GM23338 (cell line): ENCODE measurements at regions not wholly inside any gene's neighbourhood (a gene's known extent, or its start where the extent isn't known, plus 50 kb on each side); places are given as distances from the start of the nearest gene placed in this dataset.

Experiments
- ATAC-seq: fragments of 200-7000 bp; cut with Tn5 transposase; 3 replicates; pipeline ENCODE4 v1.9.1; 2020
- DNase-seq: peaks from one replicate; pipeline ENCODE4 v3.0.0-alpha.2; 2015; ENCODE audit warnings: low spot score
- H2AFZ ChIP-seq: fragments of 200-600 bp; sonication (generic); 2 replicates; pipeline ENCODE4 v1.8.0; 2016; ENCODE audit warnings: antibody characterized with exemption, mild to moderate bottlenecking, moderate library complexity
- H3F3A ChIP-seq: fragments of 200-600 bp; sonication (generic); replicated peaks from 2 replicates; pipeline ENCODE4 v1.8.0; 2017; ENCODE audit warnings: antibody characterized with exemption, mixed run types, low read depth
- H3K27ac ChIP-seq: fragments of 200-600 bp; sonication (generic); 2 replicates; pipeline ENCODE4 v1.6.1; 2016; ENCODE audit warnings: low read depth
- H3K27me3 ChIP-seq: fragments of 200-600 bp; sonication (generic); 2 replicates; pipeline ENCODE4 v1.8.0; 2016; ENCODE audit warnings: mild to moderate bottlenecking, mixed run types, moderate library complexity; ENCODE audit not compliant: insufficient read depth
- H3K36me3 ChIP-seq: fragments of 200-600 bp; sonication (generic); 2 replicates; pipeline ENCODE4 v1.8.0; 2016; ENCODE audit warnings: mild to moderate bottlenecking; ENCODE audit not compliant: insufficient read depth
- H3K4me1 ChIP-seq: fragments of 200-600 bp; sonication (generic); 2 replicates; pipeline ENCODE4 v1.8.0; 2016; ENCODE audit warnings: mild to moderate bottlenecking, moderate library complexity; ENCODE audit not compliant: insufficient read depth
- H3K4me2 ChIP-seq: fragments of 200-600 bp; sonication (generic); 2 replicates; pipeline ENCODE4 v1.7.1; 2017; ENCODE audit warnings: mixed run types
- H3K4me3 ChIP-seq: fragments of 200-600 bp; sonication (generic); 2 replicates; pipeline ENCODE4 v1.6.1; 2016; ENCODE audit warnings: mixed run types
- H3K79me2 ChIP-seq: fragments of 200-600 bp; sonication (generic); replicated peaks from 2 replicates; pipeline ENCODE4 v1.8.0; 2017; ENCODE audit warnings: mild to moderate bottlenecking; ENCODE audit not compliant: insufficient read depth
- H3K9me2 ChIP-seq: fragments of 200-600 bp; sonication (generic); 2 replicates; pipeline ENCODE4 v1.8.0; 2017; ENCODE audit not compliant: insufficient read depth
- H4K20me1 ChIP-seq: fragments of 200-600 bp; sonication (generic); replicated peaks from 2 replicates; pipeline ENCODE4 v1.8.0; 2017; ENCODE audit warnings: mild to moderate bottlenecking; ENCODE audit not compliant: insufficient read depth
- H3K27ac Mint-ChIP-seq: 2 replicates; pipeline ENCODE4 v1.8.0; 2020; ENCODE audit warnings: inconsistent platforms, mild to moderate bottlenecking, moderate library complexity, mixed read lengths
- H3K27me3 Mint-ChIP-seq: 3 replicates; pipeline ENCODE4 v1.8.0; 2022; ENCODE audit warnings: low read depth, mild to moderate bottlenecking, moderate library complexity, mixed read lengths, inconsistent platforms; ENCODE audit not compliant: insufficient read depth, poor library complexity
- H3K36me3 Mint-ChIP-seq: 3 replicates; pipeline ENCODE4 v1.8.0; 2021; ENCODE audit warnings: low read depth, mild to moderate bottlenecking, inconsistent platforms, moderate library complexity, mixed read lengths
- H3K4me1 Mint-ChIP-seq: 3 replicates; pipeline ENCODE4 v1.8.0; 2020; ENCODE audit warnings: mild to moderate bottlenecking, inconsistent platforms, mixed read lengths
- H3K4me3 Mint-ChIP-seq: 3 replicates; pipeline ENCODE4 v1.8.0; 2021; ENCODE audit warnings: moderate library complexity, mild to moderate bottlenecking, inconsistent platforms, mixed read lengths
- H3K9me3 Mint-ChIP-seq: 3 replicates; pipeline ENCODE4 v1.8.0; 2020; ENCODE audit warnings: moderate library complexity, mild to moderate bottlenecking, inconsistent platforms, mixed read lengths
- CREB1 ChIP-seq: fragments of 250-450 bp; sonication (Bioruptor Pico); IDR thresholded peaks from 2 replicates; pipeline ENCODE4 v1.5.0; 2020; ENCODE audit warnings: low read depth, mild to moderate bottlenecking, moderate library complexity
- ETS1 ChIP-seq: IDR thresholded peaks from 2 replicates; pipeline ENCODE4 v1.6.1; 2016; ENCODE audit warnings: antibody characterized with exemption
- EZH2 ChIP-seq: fragments of 200-600 bp; sonication (generic); IDR thresholded peaks from one replicate; pipeline ENCODE4 v1.8.0; 2017; ENCODE audit warnings: antibody characterized with exemption, mild to moderate bottlenecking, low read depth; ENCODE audit not compliant: unreplicated experiment
- EZH2phosphoT487 ChIP-seq: fragments of 200-600 bp; sonication (generic); IDR thresholded peaks from one replicate; pipeline ENCODE4 v1.8.1; 2018; ENCODE audit warnings: antibody characterized with exemption; ENCODE audit not compliant: unreplicated experiment
- JUNB ChIP-seq: IDR thresholded peaks from one replicate; pipeline ENCODE4 v1.6.1; 2016; ENCODE audit warnings: antibody characterized with exemption; ENCODE audit not compliant: unreplicated experiment
- NANOG ChIP-seq: IDR thresholded peaks from 2 replicates; pipeline ENCODE4 v1.6.1; 2016; ENCODE audit warnings: antibody characterized with exemption, borderline replicate concordance
- POLR2AphosphoS5 ChIP-seq: IDR thresholded peaks from 2 replicates; pipeline ENCODE4 v1.6.1; 2016; ENCODE audit warnings: antibody characterized with exemption, low read depth
- REST ChIP-seq: IDR thresholded peaks from one replicate; pipeline ENCODE4 v1.6.1; 2018; ENCODE audit warnings: antibody characterized with exemption; ENCODE audit not compliant: unreplicated experiment
- STAT1 ChIP-seq: IDR thresholded peaks from one replicate; pipeline ENCODE4 v1.6.1; 2016; ENCODE audit warnings: antibody characterized with exemption; ENCODE audit not compliant: unreplicated experiment
- ZNF114 ChIP-seq: fragments of 250-450 bp; sonication (Bioruptor Pico); IDR thresholded peaks from 2 replicates; pipeline ENCODE4 v1.5.0; 2020; ENCODE audit warnings: mild to moderate bottlenecking, moderate library complexity
- ZNF331 ChIP-seq: fragments of 250-450 bp; sonication (Bioruptor Pico); IDR thresholded peaks from 2 replicates; pipeline ENCODE4 v1.5.0; 2020; ENCODE audit warnings: low read depth, mild to moderate bottlenecking, moderate library complexity
- TF ChIP-seq, protein P1 (sequence below): fragments of 250-450 bp; sonication (Bioruptor Pico); IDR thresholded peaks from 2 replicates; pipeline ENCODE4 v1.5.0; 2020; ENCODE audit warnings: mild to moderate bottlenecking, moderate library complexity
- TF ChIP-seq, protein P2 (sequence below), 2 experiments: fragments of 200-600 bp in 1 of 2; sonication (generic) in 1 of 2; conservative IDR thresholded peaks; 2 replicates each; pipeline versions ENCODE4 v1.5.1 to v1.6.1; 2016 to 2017; ENCODE audit warnings: antibody characterized with exemption in 2 of 2, low read depth in 2 of 2, mild to moderate bottlenecking in 2 of 2, moderate library complexity in 1 of 2

GRCh38 chr11:57073128-57073527 lies 84.4 kb downstream of the OR5AK2 start:
- no peaks in the 10 kb centered on the region for H3K79me2 ChIP-seq
- DNase-seq (no peak), ATAC-seq (no peak)
- H3K4me2 ChIP-seq, result no peak overlapping the region
- no peak overlapping the region for H3K4me3 ChIP-seq
- 0 out of 2 replicates have a peak, but pooled peaks cover 5% of the 10 kb centered on the region for H3K9me2 ChIP-seq
- no peak overlapping the region for H2AFZ ChIP-seq
- Mint-ChIP-seq H3K27ac (no peak overlapping the region), H3K9me3 (no peaks in the 10 kb centered on the region; the same call in 2 of the 3 replicates), H3K36me3 (peaks cover 2% of the 10 kb centered on the region; the same call in 1 of the 3 replicates), H3K4me3 (no peak overlapping the region), H3K4me1 (no peaks in the 10 kb centered on the region), H3K27me3 (no peaks in the 10 kb centered on the region)
- no peaks in the 10 kb centered on the region for H3K27me3 ChIP-seq
- H3K27ac ChIP-seq, result no peak overlapping the region
- H3F3A ChIP-seq, result no peaks in the 10 kb centered on the region
- H4K20me1 ChIP-seq, result no peaks in the 10 kb centered on the region
- TF ChIP-seq REST (no peak), CREB1 (no peak), STAT1 (no peak), NANOG (no peak), ZNF331 (no peak), JUNB (no peak), POLR2AphosphoS5 (no peak), EZH2 (no peak), ETS1 (no peak), ZNF114 (no peak), EZH2phosphoT487 (no peak)
- TF ChIP-seq, protein P1, sequence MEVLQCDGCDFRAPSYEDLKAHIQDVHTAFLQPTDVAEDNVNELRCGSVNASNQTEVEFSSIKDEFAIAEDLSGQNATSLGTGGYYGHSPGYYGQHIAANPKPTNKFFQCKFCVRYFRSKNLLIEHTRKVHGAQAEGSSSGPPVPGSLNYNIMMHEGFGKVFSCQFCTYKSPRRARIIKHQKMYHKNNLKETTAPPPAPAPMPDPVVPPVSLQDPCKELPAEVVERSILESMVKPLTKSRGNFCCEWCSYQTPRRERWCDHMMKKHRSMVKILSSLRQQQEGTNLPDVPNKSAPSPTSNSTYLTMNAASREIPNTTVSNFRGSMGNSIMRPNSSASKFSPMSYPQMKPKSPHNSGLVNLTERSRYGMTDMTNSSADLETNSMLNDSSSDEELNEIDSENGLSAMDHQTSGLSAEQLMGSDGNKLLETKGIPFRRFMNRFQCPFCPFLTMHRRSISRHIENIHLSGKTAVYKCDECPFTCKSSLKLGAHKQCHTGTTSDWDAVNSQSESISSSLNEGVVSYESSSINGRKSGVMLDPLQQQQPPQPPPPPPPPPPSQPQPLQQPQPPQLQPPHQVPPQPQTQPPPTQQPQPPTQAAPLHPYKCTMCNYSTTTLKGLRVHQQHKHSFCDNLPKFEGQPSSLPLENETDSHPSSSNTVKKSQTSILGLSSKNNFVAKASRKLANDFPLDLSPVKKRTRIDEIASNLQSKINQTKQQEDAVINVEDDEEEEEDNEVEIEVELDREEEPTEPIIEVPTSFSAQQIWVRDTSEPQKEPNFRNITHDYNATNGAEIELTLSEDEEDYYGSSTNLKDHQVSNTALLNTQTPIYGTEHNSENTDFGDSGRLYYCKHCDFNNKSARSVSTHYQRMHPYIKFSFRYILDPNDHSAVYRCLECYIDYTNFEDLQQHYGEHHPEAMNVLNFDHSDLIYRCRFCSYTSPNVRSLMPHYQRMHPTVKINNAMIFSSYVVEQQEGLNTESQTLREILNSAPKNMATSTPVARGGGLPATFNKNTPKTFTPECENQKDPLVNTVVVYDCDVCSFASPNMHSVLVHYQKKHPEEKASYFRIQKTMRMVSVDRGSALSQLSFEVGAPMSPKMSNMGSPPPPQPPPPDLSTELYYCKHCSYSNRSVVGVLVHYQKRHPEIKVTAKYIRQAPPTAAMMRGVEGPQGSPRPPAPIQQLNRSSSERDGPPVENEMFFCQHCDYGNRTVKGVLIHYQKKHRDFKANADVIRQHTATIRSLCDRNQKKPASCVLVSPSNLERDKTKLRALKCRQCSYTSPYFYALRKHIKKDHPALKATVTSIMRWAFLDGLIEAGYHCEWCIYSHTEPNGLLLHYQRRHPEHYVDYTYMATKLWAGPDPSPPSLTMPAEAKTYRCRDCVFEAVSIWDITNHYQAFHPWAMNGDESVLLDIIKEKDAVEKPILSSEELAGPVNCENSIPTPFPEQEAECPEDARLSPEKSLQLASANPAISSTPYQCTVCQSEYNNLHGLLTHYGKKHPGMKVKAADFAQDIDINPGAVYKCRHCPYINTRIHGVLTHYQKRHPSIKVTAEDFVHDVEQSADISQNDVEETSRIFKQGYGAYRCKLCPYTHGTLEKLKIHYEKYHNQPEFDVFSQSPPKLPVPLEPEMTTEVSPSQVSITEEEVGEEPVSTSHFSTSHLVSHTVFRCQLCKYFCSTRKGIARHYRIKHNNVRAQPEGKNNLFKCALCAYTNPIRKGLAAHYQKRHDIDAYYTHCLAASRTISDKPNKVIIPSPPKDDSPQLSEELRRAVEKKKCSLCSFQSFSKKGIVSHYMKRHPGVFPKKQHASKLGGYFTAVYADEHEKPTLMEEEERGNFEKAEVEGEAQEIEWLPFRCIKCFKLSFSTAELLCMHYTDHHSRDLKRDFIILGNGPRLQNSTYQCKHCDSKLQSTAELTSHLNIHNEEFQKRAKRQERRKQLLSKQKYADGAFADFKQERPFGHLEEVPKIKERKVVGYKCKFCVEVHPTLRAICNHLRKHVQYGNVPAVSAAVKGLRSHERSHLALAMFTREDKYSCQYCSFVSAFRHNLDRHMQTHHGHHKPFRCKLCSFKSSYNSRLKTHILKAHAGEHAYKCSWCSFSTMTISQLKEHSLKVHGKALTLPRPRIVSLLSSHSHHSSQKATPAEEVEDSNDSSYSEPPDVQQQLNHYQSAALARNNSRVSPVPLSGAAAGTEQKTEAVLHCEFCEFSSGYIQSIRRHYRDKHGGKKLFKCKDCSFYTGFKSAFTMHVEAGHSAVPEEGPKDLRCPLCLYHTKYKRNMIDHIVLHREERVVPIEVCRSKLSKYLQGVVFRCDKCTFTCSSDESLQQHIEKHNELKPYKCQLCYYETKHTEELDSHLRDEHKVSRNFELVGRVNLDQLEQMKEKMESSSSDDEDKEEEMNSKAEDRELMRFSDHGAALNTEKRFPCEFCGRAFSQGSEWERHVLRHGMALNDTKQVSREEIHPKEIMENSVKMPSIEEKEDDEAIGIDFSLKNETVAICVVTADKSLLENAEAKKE, result no peak
- TF ChIP-seq, protein P2, sequence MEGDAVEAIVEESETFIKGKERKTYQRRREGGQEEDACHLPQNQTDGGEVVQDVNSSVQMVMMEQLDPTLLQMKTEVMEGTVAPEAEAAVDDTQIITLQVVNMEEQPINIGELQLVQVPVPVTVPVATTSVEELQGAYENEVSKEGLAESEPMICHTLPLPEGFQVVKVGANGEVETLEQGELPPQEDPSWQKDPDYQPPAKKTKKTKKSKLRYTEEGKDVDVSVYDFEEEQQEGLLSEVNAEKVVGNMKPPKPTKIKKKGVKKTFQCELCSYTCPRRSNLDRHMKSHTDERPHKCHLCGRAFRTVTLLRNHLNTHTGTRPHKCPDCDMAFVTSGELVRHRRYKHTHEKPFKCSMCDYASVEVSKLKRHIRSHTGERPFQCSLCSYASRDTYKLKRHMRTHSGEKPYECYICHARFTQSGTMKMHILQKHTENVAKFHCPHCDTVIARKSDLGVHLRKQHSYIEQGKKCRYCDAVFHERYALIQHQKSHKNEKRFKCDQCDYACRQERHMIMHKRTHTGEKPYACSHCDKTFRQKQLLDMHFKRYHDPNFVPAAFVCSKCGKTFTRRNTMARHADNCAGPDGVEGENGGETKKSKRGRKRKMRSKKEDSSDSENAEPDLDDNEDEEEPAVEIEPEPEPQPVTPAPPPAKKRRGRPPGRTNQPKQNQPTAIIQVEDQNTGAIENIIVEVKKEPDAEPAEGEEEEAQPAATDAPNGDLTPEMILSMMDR (conservative IDR thresholded peaks at IDR 0.05; ENCODE audit: low read depth in 2 of 2), result no peak
- no peaks in the 10 kb centered on the region for H3K4me1 ChIP-seq
- no peaks in the 10 kb centered on the region for H3K36me3 ChIP-seq
